HG02678 (cell line): ENCODE measurements at regions not wholly inside any gene's neighbourhood (a gene's known extent, or its start where the extent isn't known, plus 50 kb on each side); places are given as distances from the start of the nearest gene placed in this dataset.
"Not testable (repeated sequence)": the region's sequence is repeated elsewhere in the genome, so short reads cannot be mapped to it uniquely, and the experiment has no call there.

Experiments used
- ATAC-seq: cut with Tn5 transposase; IDR thresholded peaks from one replicate; pipeline ENCODE4 v1.9.1; 2021; ENCODE audit warnings: mild to moderate bottlenecking, moderate library complexity; ENCODE audit not compliant: unreplicated experiment

GRCh38 chr12:115377230-115377629, 693.3 kb upstream of the TBX3 start:
- ATAC-seq, result no peak

- peak; percentile 94 for ATAC-seq
These were observed 691.4 kb upstream of the TBX3 start for GRCh38 chr12:115375186-115375991.

- peak; percentile 46 for ATAC-seq
These were observed 690.7 kb upstream of the TBX3 start for GRCh38 chr12:115374480-115375185.

- no peak for ATAC-seq
These were observed 687.7 kb upstream of the TBX3 start for GRCh38 chr12:115371711-115372110.

- no peak for ATAC-seq
These were observed 686.7 kb upstream of the TBX3 start for GRCh38 chr12:115370650-115371049.

GRCh38 chr12:115370207-115370606, 686.2 kb upstream of the TBX3 start:
- ATAC-seq, result no peak

GRCh38 chr12:115366277-115366676, 682.3 kb upstream of the TBX3 start:
- not testable (repeated sequence) for ATAC-seq

- ATAC-seq, result not testable (repeated sequence)
These were observed 681.8 kb upstream of the TBX3 start for GRCh38 chr12:115365765-115366164.

GRCh38 chr12:115364921-115365320, 680.9 kb upstream of the TBX3 start:
- ATAC-seq, result no peak

GRCh38 chr12:115362339-115362976, 678.5 kb upstream of the TBX3 start:
- ATAC-seq, result no peak

GRCh38 chr12:115357681-115358080, 673.7 kb upstream of the TBX3 start:
- no peak for ATAC-seq

- ATAC-seq, result no peak
These were observed 671.3 kb upstream of the TBX3 start for GRCh38 chr12:115355301-115355700.

GRCh38 chr12:115354007-115354890, 670.3 kb upstream of the TBX3 start:
- ATAC-seq, result no peak

GRCh38 chr12:115353467-115353866, 669.5 kb upstream of the TBX3 start:
- no peak for ATAC-seq

GRCh38 chr12:115351514-115352077, 667.6 kb upstream of the TBX3 start:
- ATAC-seq, result no peak

- no peak for ATAC-seq
These were observed 665.7 kb upstream of the TBX3 start for GRCh38 chr12:115349711-115350110.

GRCh38 chr12:115348301-115348700, 664.3 kb upstream of the TBX3 start:
- ATAC-seq, result no peak

- no peak for ATAC-seq
These were observed 659.6 kb upstream of the TBX3 start for GRCh38 chr12:115343601-115344000.

- no peak for ATAC-seq
These were observed 659.0 kb upstream of the TBX3 start for GRCh38 chr12:115343008-115343407.

- no peak for ATAC-seq
These were observed 657.5 kb upstream of the TBX3 start for GRCh38 chr12:115341442-115341841.
